ENCODE measurements at regions not wholly inside any gene's neighbourhood (a gene's known extent, or its start where the extent isn't known, plus 50 kb on each side); places are given as distances from the start of the nearest gene placed in this dataset.
"Not testable (repeated sequence)": the region's sequence is repeated elsewhere in the genome, so short reads cannot be mapped to it uniquely, and the experiment has no call there.

DNA sequence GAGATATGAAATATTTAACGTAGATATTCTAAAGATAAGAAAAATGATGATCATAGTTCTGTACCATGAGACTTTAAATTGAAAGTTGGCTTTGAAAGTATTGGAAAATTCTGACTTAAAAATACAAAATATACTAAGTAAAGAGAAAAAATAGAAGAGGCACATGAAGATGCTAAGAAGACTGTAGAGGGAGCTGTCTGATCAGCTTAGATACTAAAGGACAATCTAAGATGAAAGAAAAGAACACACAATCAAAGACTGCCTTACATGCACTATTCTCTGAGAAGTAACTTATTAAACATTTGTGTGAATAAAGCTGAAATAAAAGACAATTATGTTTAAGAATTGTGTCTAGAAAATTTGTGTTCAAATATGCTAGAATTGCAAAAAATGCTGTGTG is 55.1 kb downstream of the RBMXL2 start:
- no peak for TF ChIP-seq CTCF (conservative IDR thresholded peaks at IDR 0.05; ENCODE audit: low read depth)
- no peak overlapping the region for H3K27ac ChIP-seq
- ChIA-PET POLR2A (ENCODE audit: low non-redundant PET) (no interaction called here), CTCF (interaction anchor here (1.3 kb wide), 1 partner anchor 46 kb away, joined by 3 read pairs; no protein-coding TSS in a partner anchor)
- DNase-seq (ENCODE audit: low spot score): no peak

GRCh38 chr11:7150104-7150503 is 61.3 kb downstream of the RBMXL2 start:
- H3K27ac ChIP-seq; POLR2A ChIA-PET (ENCODE audit: low non-redundant PET); DNase-seq (ENCODE audit: low spot score): not testable (repeated sequence)
- CTCF ChIA-PET: interaction anchor here (0.8 kb wide), 1 partner anchor 421 kb away, joined by 5 read pairs; no protein-coding TSS in a partner anchor

DNA sequence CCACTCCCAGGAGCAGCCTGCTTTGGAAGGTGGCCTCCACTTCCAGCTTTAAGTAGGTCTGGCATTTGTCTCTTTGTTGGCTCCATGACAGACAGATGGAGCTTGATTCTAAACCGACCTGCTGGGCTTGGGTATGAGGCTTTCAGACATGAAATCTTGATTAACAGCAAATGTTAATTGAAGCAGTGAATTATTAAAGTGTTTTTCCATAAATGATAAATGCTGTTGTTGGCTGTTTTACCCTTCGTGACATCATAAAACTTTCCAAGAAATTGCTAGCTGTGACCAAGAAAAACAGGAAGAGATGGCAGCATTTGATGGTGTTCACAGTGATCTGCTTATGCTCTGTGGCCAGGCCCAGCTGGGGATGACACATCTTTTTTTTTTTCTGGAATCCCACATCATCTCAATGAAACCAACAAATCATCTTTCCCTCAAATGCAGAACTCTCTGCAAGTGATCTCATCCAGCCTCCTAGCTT is 66.1 kb downstream of the RBMXL2 start:
- CTCF ChIA-PET: interaction anchor here (0.6 kb wide), 1 partner anchor 259 kb away, joined by 3 read pairs; no protein-coding TSS in a partner anchor
- no peak for DNase-seq (ENCODE audit: low spot score)
- no peak for TF ChIP-seq CTCF (conservative IDR thresholded peaks at IDR 0.05; ENCODE audit: low read depth)
- no peak overlapping the region for H3K27ac ChIP-seq
- POLR2A ChIA-PET (ENCODE audit: low non-redundant PET): no interaction called here

DNA sequence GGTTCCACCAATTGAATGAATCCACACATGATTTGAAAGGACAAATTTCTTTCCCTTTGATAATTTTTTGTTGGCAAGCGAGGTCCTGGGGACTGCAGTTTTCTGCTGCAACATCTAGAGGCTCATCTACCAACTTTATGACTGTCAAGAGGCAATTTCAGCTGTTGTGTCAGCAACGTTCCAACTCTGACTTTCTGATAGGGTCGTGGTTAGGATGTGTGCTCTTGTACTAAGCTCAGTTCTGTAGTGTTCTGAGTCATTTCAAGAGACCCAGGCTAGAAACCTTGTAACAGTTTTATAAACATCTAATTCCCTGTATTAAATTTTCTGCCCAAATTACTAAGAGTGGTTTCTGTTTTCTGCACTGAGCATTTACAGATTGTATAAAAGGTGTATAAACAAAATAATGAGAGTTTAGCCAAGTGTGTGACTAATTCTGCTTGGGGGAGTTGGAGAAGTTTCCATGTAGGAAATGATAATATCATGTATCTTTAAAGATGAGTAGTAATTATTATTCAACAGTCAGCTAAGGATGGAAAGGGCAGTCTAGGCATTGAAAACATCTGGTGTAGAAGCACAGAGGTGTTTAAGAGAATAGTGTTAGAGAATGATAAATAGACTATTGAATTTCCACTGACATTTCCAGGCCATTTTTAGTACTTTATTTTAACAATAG is 72.2 kb downstream of the RBMXL2 start:
- no peak for DNase-seq (ENCODE audit: low spot score)
- ChIA-PET POLR2A (ENCODE audit: low non-redundant PET) (no interaction called here), CTCF (no interaction called here)
- no peak for TF ChIP-seq CTCF (conservative IDR thresholded peaks at IDR 0.05; ENCODE audit: low read depth)
- no peak overlapping the region for H3K27ac ChIP-seq

- TF ChIP-seq CTCF (conservative IDR thresholded peaks at IDR 0.05; ENCODE audit: low read depth): no peak
- CTCF ChIA-PET: no interaction called here
- no peak for DNase-seq (ENCODE audit: low spot score)
- H3K27ac ChIP-seq: no peak overlapping the region
- POLR2A ChIA-PET (ENCODE audit: low non-redundant PET): no interaction called here
These were observed 77.1 kb downstream of the RBMXL2 start for GRCh38 chr11:7165911-7166310.

- TF ChIP-seq CTCF (conservative IDR thresholded peaks at IDR 0.05; ENCODE audit: low read depth): no peak
- DNase-seq (ENCODE audit: low spot score): no peak
- POLR2A ChIA-PET (ENCODE audit: low non-redundant PET): no interaction called here
- CTCF ChIA-PET: no interaction called here
- H3K27ac ChIP-seq: no peak overlapping the region
These were observed 79.4 kb downstream of the RBMXL2 start for GRCh38 chr11:7167976-7168740.

DNA sequence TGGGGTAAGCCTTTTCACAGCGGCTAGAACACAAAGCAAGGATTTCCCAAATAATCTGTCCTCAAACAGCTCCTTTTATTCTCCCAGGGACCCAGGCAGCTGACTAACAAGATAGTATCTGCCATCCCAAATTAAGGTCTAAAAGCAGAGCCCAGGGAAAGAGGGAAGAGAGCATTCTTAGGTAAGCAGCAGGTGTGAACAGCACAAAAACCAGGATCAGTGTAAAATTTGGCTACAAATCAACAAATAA is 79.9 kb downstream of the RBMXL2 start:
- no peak for DNase-seq (ENCODE audit: low spot score)
- TF ChIP-seq CTCF (conservative IDR thresholded peaks at IDR 0.05; ENCODE audit: low read depth): no peak
- no peak overlapping the region for H3K27ac ChIP-seq
- ChIA-PET POLR2A (ENCODE audit: low non-redundant PET) (no interaction called here), CTCF (no interaction called here)

Measured in RWPE1 (cell line).